Endodermal cell (in vitro differentiated cells): ENCODE measurements at regions not wholly inside any gene's neighbourhood (a gene's known extent, or its start where the extent isn't known, plus 50 kb on each side); places are given as distances from the start of the nearest gene placed in this dataset.
A peak's percentile ranks its signal among the peaks of the same experiment; 100 is the strongest.

Experiments used
- DNase-seq: peaks from one replicate; pipeline ENCODE4 v3.0.0-alpha.2; 2017
- H3K27ac ChIP-seq: 2 replicates; pipeline ENCODE4 v1.5.1; 2013; ENCODE audit warnings: mild to moderate bottlenecking, low read depth, low read length, moderate library complexity
- H3K27me3 ChIP-seq: 2 replicates; pipeline ENCODE4 v1.6.1; 2013; ENCODE audit warnings: mild to moderate bottlenecking, low read length, moderate library complexity; ENCODE audit not compliant: insufficient read depth, control insufficient read depth, poor library complexity, severe bottlenecking
- H3K36me3 ChIP-seq: 2 replicates; pipeline ENCODE4 v1.7.0; 2013; ENCODE audit warnings: mild to moderate bottlenecking, low read length, moderate library complexity; ENCODE audit not compliant: control insufficient read depth, insufficient read depth
- H3K4me1 ChIP-seq: one replicate; pipeline ENCODE4 v1.7.0; 2013; ENCODE audit warnings: low read length; ENCODE audit not compliant: control insufficient read depth, insufficient read depth
- H3K4me3 ChIP-seq: 2 replicates; pipeline ENCODE4 v1.5.1; 2013; ENCODE audit warnings: mild to moderate bottlenecking, low read length, moderate library complexity
- H3K9ac ChIP-seq: 2 replicates; pipeline ENCODE4 v1.6.1; 2013; ENCODE audit warnings: mild to moderate bottlenecking, low read length, moderate library complexity; ENCODE audit not compliant: poor library complexity, severe bottlenecking; ENCODE audit errors: extremely low read depth
- H3K9me3 ChIP-seq: 2 replicates; pipeline ENCODE4 v1.6.1; 2013; ENCODE audit warnings: mild to moderate bottlenecking, low read length, moderate library complexity; ENCODE audit not compliant: control insufficient read depth
- H3K27ac Mint-ChIP-seq: 2 replicates; pipeline ENCODE4 v1.8.0; 2020; ENCODE audit warnings: mixed read lengths
- H3K27me3 Mint-ChIP-seq: 2 replicates; pipeline ENCODE4 v1.8.0; 2021; ENCODE audit warnings: mild to moderate bottlenecking, mixed read lengths; ENCODE audit not compliant: insufficient read depth
- H3K36me3 Mint-ChIP-seq: 2 replicates; pipeline ENCODE4 v1.8.0; 2020; ENCODE audit warnings: low read depth, mixed read lengths
- H3K4me1 Mint-ChIP-seq: 2 replicates; pipeline ENCODE4 v1.8.0; 2020; ENCODE audit warnings: mixed read lengths
- H3K4me3 Mint-ChIP-seq: 2 replicates; pipeline ENCODE4 v1.8.0; 2020; ENCODE audit warnings: mild to moderate bottlenecking, moderate library complexity, mixed read lengths
- H3K9me3 Mint-ChIP-seq: 2 replicates; pipeline ENCODE4 v1.8.0; 2020; ENCODE audit warnings: mild to moderate bottlenecking, mixed read lengths
- CTCF ChIP-seq: fragments of 200-600 bp; sonication (generic); conservative IDR thresholded peaks from 2 replicates; pipeline ENCODE4 v1.5.0; 2021; ENCODE audit warnings: antibody characterized with exemption, mild to moderate bottlenecking
- WGBS, 2 experiments: methylation state at CpG; one replicate each; pipeline versions ENCODE4 v1.1.5 to v1.1.7; 2013; ENCODE audit warnings: missing lambda C conversion rate in 2 of 2, mixed read lengths in 1 of 2; ENCODE audit not compliant: insufficient coverage in 1 of 2, insufficient read length in 1 of 2; 5-methylcytosine and 5-hydroxymethylcytosine counted together

GRCh38 chr12:111175396-111176094, 193.3 kb downstream of the PHETA1 start:
- H3K9me3 Mint-ChIP-seq = no peaks in the 10 kb centered on the region
- Histone ChIP-seq H3K27me3 (no peaks in the 10 kb centered on the region), H3K4me3 (no peak overlapping the region), H3K36me3 (no peaks in the 10 kb centered on the region), H3K9me3 (no peaks in the 10 kb centered on the region), H3K4me1 (no peaks in the 10 kb centered on the region), H3K27ac (peak overlapping the region; percentile 32), H3K9ac (no peak overlapping the region)
- peaks cover 2% of the 10 kb centered on the region for H3K4me1 Mint-ChIP-seq
- no peaks in the 10 kb centered on the region for H3K36me3 Mint-ChIP-seq
- TF ChIP-seq CTCF = no peak
- H3K4me3 Mint-ChIP-seq = no peak overlapping the region
- no peak overlapping the region for H3K27ac Mint-ChIP-seq
- DNase-seq = no peak
- no peaks in the 10 kb centered on the region for H3K27me3 Mint-ChIP-seq
- 92 to 95% methylated on average over 7 to 9 of the region's 10 CpGs for WGBS, 2 experiments

DNA sequence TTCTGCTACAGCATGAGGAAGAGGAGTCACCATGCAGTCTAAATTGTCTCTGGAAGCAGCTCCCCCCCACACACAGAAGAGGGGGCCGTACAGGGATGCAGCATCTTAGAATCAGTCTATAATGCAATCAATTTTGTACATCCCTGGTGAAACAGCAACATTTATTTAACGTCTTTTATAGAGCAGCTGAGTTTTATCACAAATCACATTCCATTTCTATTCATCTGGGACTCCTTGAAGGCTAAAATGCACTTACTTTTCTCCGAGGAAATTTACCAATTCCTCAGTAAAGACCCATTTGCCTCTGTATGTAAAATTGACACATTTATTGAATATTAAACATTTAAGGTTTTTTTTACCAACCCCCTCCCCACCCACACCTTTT, 193.9 kb downstream of the PHETA1 start:
- Mint-ChIP-seq H3K36me3 (no peaks in the 10 kb centered on the region), H3K27ac (no peak overlapping the region), H3K9me3 (no peaks in the 10 kb centered on the region), H3K4me3 (no peak overlapping the region), H3K4me1 (peaks cover under 1% of the 10 kb centered on the region), H3K27me3 (no peaks in the 10 kb centered on the region)
- Histone ChIP-seq H3K36me3 (no peaks in the 10 kb centered on the region), H3K27me3 (no peaks in the 10 kb centered on the region), H3K9me3 (no peaks in the 10 kb centered on the region), H3K4me3 (no peak overlapping the region), H3K9ac (no peak overlapping the region), H3K27ac (peak overlapping the region; percentile 32), H3K4me1 (no peaks in the 10 kb centered on the region)
- DNase-seq = no peak
- no peak for TF ChIP-seq CTCF
- 78 to 89% methylated on average over 2 to 3 of the region's 3 CpGs for WGBS, 2 experiments

- H3K27ac ChIP-seq = no peak overlapping the region
- no peaks in the 10 kb centered on the region for H3K4me1 Mint-ChIP-seq
These were observed 194.5 kb downstream of the PHETA1 start for GRCh38 chr12:111174251-111174960.

More at GRCh38 chr12:111174251-111174960, 194.5 kb downstream of the PHETA1 start:
- H3K27me3 Mint-ChIP-seq = no peaks in the 10 kb centered on the region
- no peaks in the 10 kb centered on the region for H3K4me1 ChIP-seq
- no peaks in the 10 kb centered on the region for H3K36me3 ChIP-seq
- H3K4me3 ChIP-seq = no peak overlapping the region
- no peaks in the 10 kb centered on the region for H3K27me3 ChIP-seq
- TF ChIP-seq CTCF = peak; percentile 61
- DNase-seq = peak; percentile 70
- H3K9me3 Mint-ChIP-seq = no peaks in the 10 kb centered on the region
- no peaks in the 10 kb centered on the region for H3K36me3 Mint-ChIP-seq
- no peak overlapping the region for H3K4me3 Mint-ChIP-seq
- 93 to 100% methylated on average over 3 to 8 of the region's 8 CpGs for WGBS, 2 experiments
- H3K27ac Mint-ChIP-seq = no peak overlapping the region
- no peak overlapping the region for H3K9ac ChIP-seq
- no peaks in the 10 kb centered on the region for H3K9me3 ChIP-seq
